Medulla oblongata (tissue), 1 donor: ENCODE measurements at regions not wholly inside any gene's neighbourhood (a gene's known extent, or its start where the extent isn't known, plus 50 kb on each side); places are given as distances from the start of the nearest gene placed in this dataset.
"Not testable (repeated sequence)": the region's sequence is repeated elsewhere in the genome, so short reads cannot be mapped to it uniquely, and the experiment has no call there.

Source experiments
- DNase-seq: peaks from one replicate; pipeline ENCODE4 v3.0.0-alpha.2; 2015; ENCODE audit errors: extremely low spot score

DNA sequence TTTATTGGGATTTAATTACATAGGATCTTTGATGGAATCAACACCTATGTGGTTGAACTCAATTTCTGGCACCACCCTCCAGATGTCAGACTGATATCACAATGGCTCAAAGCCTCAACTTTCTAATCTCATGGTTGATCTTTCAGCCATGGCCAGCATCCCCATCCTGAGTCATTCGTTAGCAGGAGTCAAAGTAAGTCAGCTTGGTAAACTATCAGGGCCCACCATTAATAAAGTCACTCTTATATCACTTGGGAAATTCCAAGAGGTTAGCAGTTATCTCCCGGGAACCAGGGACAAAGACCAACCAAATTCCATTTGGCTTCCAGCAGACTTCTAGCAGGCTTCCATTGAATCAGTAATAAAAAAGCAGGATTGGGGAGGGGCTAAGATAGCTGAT is 50.7 kb upstream of the TNFSF4 start:
- no peak for DNase-seq

DNA sequence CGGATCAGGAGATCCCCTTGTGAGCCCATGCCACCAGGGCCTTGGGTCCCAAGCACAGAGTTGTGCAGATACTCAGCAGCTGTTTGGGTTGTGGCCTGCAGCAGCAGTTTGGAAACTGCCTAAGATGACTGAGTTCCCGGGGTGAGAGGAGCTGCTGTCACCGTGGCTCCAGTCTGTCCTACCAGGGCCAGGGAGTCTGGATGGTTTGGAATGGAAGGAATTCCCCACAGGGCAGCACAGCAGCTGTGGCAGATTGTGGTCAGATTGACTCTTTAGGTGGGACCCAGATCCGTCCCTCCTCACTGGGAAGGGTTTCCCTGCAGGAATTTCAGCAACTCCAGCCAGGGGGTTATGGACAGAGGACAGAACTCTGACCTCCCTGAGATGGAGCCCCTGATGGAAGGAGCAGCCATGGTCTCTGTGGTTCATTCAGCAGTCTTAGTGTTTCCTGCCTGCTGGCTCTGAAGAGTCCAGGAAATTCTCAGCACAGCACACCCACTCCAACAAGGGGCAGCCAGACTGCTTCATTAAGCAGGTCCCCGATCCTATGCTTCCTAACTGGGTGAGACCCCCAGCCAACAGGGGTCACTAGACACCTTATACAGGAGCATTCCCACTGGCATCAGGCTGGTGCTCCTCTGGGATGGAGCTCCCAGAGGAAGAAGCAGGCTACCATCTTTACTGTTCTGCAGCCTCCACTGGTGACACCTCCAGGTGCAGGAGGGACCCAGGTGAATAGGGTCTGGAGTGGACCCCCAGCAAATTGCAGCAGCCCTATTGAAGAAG is 51.5 kb upstream of the TNFSF4 start:
- no peak for DNase-seq

DNA sequence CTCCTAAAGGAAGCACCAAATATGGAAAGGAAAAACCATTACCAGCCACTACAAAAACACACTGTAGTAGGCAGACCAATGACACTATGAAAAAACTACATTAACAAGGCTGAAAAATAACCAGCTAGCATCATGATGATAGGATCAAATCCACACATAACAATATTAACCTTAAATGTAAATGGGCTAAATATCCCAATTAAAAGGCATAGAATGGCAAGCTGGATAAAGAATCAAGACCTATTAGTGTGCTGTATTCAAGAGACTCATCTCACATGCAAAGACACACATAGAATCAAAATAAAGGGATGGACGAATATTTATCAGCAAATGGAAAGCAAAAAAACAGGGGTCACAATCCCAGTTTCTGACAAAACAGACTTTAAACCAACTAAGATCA is 53.2 kb upstream of the TNFSF4 start:
- not testable (repeated sequence) for DNase-seq

DNA sequence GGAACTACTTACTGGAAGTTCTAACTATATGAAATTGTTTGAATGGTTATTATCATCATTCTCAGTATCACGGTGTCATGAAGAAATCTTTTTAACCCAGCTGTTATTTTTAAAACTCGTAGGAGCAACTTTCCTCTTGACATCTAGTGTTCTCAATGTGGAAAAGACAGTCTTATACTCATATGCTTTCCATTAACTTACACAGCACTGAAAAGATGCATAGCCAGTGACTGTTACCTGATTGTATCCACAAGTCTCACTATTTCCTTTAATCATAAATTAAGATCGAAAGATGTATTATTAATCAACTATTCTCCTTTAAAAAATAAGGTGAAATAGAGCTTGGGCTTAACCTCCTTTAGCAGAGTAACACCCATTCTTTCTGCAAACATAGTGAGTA is 59.7 kb upstream of the TNFSF4 start:
- no peak for DNase-seq

DNA sequence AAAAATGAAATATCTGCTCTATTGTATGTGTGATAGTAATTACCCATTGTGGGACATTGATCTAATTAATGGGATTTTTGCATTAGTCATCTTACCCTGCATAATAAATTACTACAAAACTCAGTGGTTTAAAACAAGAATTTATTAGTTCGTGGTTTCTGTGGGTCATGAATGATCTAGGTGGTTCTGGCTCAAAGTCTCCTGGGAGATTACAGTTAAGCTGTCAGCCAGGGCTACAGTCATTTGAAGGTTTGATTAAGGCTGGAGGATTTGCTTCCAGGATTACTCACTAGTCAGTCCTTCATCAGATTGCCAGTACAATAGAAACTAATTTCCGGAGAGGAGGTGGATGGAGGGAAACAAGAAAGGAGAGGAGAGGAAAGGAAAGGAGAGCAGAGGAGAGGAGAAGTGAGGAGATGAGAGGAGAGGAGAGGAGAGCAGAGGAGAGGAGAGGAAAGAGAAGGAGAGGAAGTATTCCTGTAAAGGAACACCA is 60.4 kb upstream of the TNFSF4 start:
- DNase-seq: no peak

DNA sequence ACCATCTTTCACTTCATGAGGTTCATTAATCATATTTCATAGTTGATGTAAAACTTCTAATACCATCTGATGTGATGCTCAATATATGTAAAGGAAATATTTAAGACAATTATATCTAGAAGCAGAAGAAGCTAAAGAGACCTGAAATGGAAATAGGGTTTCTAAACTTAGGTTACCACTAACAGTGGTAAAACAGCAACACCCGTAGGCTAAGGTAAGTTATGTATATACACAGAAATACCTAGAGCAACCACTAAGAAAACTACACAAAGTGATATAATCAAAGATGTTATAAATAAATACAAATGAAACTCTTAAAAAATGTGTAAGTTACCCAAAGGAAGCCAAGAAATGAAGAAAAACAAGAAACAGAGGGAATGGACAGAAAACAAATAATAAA is 61.1 kb upstream of the TNFSF4 start:
- no peak for DNase-seq

DNA sequence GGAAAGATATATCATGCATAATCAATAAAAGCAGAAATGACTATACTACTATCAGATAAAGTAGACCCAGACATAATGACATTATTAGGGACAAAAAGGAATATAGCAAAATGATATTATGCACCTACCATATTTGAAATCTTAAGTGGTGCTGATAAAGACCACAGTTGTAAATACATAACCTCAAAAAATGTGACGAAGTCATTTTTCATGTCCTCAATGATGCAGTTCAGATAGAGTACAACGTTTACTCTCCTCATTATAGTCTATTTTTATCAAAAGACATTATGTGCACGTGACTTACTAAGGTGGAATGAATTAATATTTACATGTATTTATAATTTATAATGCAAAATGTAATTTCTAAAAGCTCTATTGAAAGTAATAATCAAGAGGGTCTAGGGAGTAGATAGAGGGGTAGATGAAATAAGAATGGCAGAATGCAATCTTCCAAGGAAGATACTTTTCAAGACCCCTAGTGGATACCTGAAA is 61.7 kb upstream of the TNFSF4 start:
- DNase-seq: no peak

DNA sequence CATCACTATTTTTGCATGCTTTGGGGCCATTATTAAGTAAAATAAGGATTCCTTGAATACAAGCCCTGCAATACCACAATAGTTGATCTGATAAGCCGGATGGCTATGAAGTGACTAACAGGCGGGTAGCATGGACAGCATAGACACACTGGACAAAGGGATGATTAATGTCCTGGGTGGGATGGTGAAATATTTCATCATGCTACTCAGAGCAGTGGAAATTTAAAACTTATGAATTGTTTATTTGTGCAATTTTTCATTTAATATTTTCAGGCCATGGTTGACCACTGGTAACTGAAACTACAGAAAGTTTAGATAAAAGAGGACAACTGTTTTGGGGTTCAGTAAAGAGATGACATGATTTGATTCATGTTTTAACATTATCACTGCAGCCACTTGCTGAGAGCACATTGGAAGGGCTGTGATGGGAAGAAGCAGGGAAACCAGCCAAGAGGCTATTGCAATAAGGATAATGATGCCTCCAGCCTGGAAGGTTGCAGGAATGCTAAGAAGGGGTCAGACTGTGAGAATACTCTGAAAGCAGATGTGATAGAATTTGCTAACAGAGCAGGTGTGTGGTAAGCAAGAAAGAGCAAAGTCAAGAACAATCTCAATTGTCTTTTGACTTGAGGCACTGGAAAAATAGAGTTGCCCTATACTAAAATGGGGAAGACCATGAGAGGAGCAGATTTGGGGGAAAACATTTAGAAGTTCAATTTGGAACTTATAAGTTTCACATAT is 62.5 kb upstream of the TNFSF4 start:
- DNase-seq: no peak

DNA sequence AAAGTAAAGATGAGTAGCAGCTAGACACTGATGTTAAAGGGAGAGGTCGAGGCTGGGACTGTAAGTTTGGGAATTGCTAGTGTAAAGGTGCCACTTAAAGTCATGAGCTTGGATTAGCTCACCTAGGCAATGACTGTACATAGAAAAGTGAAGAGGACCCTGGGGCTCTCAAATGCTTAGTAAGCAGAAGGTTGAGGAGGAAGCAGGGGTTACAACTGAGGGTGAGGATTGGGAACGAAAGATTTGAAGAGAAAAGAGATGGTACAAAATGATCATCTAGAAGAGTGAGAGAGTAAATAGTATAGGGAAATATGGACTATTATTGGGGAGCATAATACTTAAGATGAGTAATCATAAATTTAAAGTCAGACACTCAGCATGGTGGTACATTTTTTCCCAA is 63.1 kb upstream of the TNFSF4 start:
- DNase-seq: no peak

DNA sequence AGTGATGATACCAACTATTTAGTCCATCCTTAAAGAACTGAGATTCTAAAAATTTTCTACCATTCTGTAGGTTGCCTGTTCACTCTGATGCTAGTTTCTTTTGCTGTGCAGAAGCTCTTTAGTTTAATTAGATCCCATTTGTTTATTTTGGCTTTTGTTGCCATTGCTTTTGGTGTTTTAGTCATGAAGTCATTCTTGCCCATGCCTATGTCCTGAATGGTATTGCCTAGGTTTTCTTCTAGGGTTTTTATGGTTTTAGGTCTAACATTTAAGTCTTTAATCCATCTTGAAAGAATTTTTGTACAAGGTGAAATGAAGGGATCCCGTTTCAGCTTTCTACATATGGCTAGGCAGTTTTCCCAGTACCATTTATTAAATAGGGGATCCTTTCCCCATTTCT is 63.9 kb upstream of the TNFSF4 start:
- DNase-seq: not testable (repeated sequence)

DNA sequence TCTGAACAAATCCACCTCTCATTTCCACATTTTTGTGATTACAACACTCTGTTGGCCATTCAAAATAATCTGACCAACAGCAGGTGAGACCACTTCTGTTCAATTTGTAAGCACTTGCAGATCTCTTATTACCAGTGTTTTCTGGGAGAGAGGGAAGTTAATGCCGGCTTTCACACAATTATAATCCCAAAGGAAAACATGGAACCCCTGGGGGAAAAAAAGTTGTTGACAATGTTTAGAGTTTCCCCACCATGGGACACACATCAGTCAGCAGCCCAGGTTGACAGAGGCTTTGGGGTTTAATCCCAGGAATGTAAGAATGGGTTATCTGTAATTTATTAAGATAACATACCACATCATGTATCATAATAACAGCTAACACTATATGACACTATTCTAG is 68.4 kb upstream of the TNFSF4 start:
- no peak for DNase-seq

DNA sequence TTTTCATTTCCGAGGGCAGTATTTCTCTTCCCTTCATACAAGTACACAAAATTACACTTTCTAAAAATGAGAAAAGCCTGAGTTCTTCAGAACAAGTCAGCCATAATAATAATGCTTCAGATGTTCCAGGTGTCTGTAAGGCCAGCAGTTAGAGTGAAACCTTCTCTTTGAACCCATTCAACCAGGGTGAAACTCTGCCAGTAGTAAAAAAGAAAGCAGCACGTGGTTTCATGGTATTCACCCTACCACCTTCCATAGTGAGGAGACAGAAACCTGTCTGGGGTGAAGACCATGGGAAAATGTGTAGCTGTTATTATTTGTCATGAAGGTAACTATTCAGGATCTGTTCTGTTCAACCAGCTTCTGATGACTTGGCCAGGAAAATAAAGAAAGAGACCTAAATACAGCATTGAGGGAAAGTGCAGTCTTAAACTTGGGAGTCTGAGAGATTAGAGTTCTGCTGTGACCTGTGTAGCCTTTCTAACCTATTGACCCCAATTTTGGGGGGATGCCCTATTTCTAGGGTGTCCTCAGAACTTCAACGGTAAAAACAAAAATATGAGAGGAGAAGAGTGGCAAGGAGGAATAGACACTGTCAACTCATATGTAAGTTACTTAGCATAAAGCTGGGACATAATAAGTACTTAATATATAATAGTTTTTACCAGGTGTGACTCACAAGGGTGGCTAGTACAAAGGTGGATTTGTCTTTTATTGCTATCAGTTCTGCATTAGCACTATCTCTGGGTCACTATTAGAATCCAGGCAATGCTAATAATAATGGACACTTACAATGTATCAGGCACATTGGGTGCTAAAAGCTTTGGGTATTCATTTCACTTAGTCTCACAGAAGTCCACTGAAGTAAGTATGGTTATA is 70.0 kb upstream of the TNFSF4 start:
- no peak for DNase-seq

DNA sequence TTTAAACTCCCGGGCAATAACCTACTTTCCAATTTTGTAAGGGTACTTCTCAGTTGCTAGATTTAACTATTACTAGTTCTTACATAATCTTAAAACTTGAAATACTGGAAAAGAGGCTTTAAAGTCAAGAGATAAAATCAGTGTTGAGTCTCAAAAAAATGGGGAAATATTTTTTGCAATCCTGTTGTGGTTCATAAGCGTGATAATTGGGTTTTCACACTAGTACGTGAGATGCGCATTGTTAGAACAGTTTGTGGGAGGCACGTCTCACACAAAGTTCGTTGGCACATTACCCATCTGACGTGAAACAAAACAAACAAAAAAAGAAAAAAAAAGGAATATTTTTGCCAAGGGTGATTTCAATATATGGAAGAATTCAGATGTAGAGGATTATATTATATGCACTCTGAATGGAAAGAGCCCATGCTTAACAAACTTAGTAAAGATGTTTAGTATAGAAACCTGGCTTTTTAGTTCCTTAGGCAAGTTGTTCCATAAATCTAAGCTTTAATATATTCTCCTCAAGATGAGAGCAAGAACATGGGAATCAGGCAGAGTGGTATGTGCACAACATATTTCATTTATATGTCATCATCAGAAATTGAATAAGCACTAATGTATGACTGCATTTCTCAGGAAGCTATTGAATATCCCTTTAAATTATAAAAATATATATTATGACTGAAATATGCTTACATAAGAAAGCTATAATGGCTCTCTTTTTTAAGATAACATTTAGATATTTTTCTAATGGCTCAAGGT is 73.9 kb upstream of the TNFSF4 start:
- no peak for DNase-seq

DNA sequence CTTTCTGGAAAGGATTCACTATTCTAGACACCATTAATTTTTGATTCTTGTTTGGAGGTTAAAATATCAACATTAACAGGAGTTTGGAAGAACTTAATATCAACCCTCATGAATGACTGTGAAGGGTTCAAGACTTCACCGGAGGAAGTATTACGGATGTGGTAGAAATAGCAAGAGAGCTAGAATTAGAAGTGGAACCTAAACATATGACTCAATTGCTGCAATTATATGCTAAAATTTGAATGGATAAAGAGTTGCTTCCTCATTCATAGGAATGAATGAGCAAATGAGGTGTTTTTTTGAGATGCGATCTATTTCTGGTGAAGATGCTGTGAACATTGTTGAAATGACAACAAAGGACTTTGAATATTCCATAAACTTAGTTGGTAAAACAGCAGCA is 77.9 kb upstream of the TNFSF4 start:
- DNase-seq: no peak

DNA sequence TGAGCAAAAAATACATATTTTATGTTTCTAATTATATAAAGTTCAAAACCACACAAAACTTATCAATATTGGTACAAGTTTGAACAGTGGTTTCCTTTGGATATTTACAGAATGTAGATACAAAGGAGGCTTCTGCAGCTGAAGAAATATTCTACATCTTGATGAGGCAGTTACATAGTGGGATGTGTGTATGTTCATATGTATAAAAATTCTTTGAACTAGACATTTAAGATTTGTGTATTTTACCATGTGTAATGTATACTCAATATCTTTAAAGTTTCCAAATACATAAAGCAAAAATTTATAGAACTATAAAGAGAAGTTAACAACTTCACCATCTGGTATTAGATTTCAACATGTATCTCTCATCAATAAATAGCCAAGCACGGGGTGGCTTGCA is 80.7 kb upstream of the TNFSF4 start:
- no peak for DNase-seq

DNA sequence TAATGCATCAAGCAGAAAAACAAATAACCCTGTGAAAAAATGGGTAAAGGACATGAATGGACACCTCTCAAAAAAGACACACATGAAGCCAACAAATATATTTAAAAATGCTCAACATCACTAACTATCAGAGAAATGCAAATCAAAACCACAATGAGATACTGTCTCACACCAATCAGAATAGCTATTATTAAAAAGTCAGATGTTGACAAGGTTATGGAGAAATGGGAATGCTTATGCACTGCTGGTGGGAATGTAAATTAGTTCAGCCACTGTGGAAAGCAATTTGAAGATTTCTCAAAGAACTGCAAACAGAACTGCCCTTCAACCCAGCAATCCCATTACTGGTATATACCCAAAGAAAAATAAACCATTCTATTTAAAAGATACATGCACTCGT is 86.6 kb upstream of the TNFSF4 start:
- DNase-seq: no peak

DNA sequence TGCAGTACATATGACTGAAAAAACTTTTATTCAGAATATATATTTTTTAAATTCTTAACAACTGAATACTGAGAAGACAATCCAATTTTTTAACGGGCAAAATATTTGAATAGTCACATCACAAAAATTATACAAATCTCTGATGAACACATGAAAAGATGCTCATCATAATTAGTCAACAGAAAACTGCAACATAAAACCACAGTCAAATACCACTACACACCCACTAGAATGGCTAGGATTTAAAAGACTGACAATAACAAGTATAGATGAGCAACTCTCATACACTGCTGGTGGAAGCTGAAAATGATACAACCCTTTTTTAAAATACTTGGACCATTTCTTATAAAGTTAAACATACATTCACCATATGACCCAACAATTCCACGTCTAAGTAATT is 87.7 kb upstream of the TNFSF4 start:
- DNase-seq: no peak

DNA sequence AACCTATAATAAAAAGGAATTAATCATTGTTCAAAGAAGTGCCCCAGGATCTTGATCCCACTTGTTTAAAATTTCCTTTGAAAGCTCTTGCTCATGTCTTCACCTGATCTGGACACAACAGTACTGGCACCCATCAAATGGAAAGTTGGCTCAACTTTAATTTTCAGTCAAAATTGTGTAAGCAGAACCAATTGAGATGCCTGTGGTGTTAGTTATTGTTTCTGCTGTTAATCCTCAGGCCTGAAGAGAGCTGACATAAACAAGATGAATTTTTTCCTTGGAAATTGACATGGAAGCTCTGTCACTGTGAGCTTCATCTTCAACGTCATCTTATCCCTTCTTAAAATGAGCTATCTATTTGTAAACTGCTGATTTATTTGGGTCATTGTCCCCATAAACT is 88.3 kb upstream of the TNFSF4 start:
- DNase-seq: no peak

DNA sequence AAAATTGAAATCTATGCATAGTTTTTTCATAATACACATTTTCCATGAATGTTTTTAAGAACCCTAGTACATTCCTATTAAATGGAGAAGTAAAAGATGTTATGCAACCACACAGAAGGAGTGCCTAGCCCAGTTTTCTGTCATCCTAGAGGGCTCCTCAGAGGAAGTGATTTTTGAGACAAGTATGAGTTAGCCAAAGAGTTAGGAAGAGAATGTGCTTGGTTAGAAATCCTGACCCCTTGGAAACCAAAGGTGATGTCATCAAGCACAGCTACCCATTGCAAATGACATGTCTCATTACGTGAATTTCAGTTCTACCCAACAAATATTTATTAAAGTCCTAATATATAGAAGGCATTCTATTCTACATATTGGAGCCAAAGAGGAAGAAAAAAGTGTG is 88.9 kb upstream of the TNFSF4 start:
- DNase-seq: no peak

DNA sequence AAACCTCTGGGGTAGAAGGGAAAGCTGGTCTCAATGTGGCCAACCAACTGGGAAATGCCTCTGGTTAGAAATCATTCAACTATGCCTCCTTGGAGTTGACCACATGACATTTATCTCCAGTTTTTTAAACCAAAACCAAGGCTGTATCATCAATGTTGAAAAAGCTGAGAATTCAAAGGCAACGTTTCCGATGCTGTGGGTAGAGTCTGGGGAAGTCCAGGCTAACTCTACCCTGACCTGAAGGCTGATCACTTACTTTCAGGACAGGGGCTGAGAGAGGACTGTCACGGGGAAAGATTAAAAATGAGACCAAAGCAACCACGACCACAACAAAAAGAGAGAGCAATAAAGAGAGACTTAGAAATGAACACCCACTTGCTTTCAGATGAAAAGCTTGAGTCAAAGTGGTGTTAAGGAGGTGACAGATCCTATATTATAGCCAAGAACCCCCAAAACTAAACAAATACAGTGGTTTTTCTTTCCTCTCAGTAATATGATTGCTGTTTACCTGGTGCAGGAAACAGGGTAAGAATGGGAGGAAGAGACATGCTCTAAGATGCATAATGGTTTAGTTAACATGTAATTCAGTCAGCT is 90.8 kb upstream of the TNFSF4 start:
- no peak for DNase-seq
